GM23248 (cell line): ENCODE measurements at regions not wholly inside any gene's neighbourhood (a gene's known extent, or its start where the extent isn't known, plus 50 kb on each side); places are given as distances from the start of the nearest gene placed in this dataset.

Source experiments
- EZH2 ChIP-seq: fragments of 200-600 bp; sonication (generic); IDR thresholded peaks from 2 replicates; pipeline ENCODE4 v1.6.1; 2018; ENCODE audit warnings: antibody characterized with exemption, mild to moderate bottlenecking; ENCODE audit not compliant: insufficient read depth, poor library complexity, severe bottlenecking
- EZH2phosphoT487 ChIP-seq: fragments of 200-600 bp; sonication (generic); IDR thresholded peaks from 2 replicates; pipeline ENCODE4 v1.6.1; 2018; ENCODE audit warnings: antibody characterized with exemption, moderate library complexity, mild to moderate bottlenecking, low read depth; ENCODE audit not compliant: insufficient read depth

GRCh38 chr10:25113191-25114035 lies 61.4 kb upstream of the GPR158 start:
- no peak for TF ChIP-seq EZH2
- TF ChIP-seq EZH2phosphoT487: no peak
